NCI-H2227 (cell line): ENCODE measurements at regions not wholly inside any gene's neighbourhood (a gene's known extent, or its start where the extent isn't known, plus 50 kb on each side); places are given as distances from the start of the nearest gene placed in this dataset.
"Not testable (repeated sequence)": the region's sequence is repeated elsewhere in the genome, so short reads cannot be mapped to it uniquely, and the experiment has no call there.

Experiments used
- DNase-seq: peaks from one replicate; lab custom pipeline; 2025; ENCODE audit not compliant: unreplicated experiment; lab: John Stamatoyannopoulos, UW

- DNase-seq, result no peak
Observed at GRCh38 chr4:65265526-65265925, 404.8 kb downstream of the EPHA5 start.

- DNase-seq, result no peak
Observed at GRCh38 chr4:65259296-65259695, 411.0 kb downstream of the EPHA5 start.

- no peak for DNase-seq
Observed at GRCh38 chr4:65250916-65251315, 419.4 kb downstream of the EPHA5 start.

GRCh38 chr4:65249111-65249510, 421.2 kb downstream of the EPHA5 start:
- no peak for DNase-seq

- DNase-seq, result no peak
Observed at GRCh38 chr4:65242156-65242846, 428.0 kb downstream of the EPHA5 start.

GRCh38 chr4:65241257-65241997, 428.9 kb downstream of the EPHA5 start:
- DNase-seq, result no peak

GRCh38 chr4:65234061-65234460, 436.2 kb downstream of the EPHA5 start:
- no peak for DNase-seq

GRCh38 chr4:65227628-65228027, 442.7 kb downstream of the EPHA5 start:
- DNase-seq, result no peak

- no peak for DNase-seq
Observed at GRCh38 chr4:65223601-65224000, 446.7 kb downstream of the EPHA5 start.

- not testable (repeated sequence) for DNase-seq
Observed at GRCh38 chr4:65223074-65223473, 447.2 kb downstream of the EPHA5 start.

GRCh38 chr4:65217179-65217578, 453.1 kb downstream of the EPHA5 start:
- no peak for DNase-seq

- DNase-seq, result no peak
Observed at GRCh38 chr4:65202853-65203236, 467.4 kb downstream of the EPHA5 start.

- no peak for DNase-seq
Observed at GRCh38 chr4:65202165-65202852, 468.0 kb downstream of the EPHA5 start.

- DNase-seq, result no peak
Observed at GRCh38 chr4:65195666-65196065, 474.6 kb downstream of the EPHA5 start.

GRCh38 chr4:65195002-65195401, 475.3 kb downstream of the EPHA5 start:
- DNase-seq, result no peak

GRCh38 chr4:65193985-65194384, 476.3 kb downstream of the EPHA5 start:
- no peak for DNase-seq

GRCh38 chr4:65190780-65191179, 479.5 kb downstream of the EPHA5 start:
- DNase-seq, result no peak

- no peak for DNase-seq
Observed at GRCh38 chr4:65175585-65175984, 494.7 kb downstream of the EPHA5 start.

- DNase-seq, result no peak
Observed at GRCh38 chr4:65170768-65171514, 499.3 kb downstream of the EPHA5 start.

GRCh38 chr4:65167719-65168118, 502.6 kb downstream of the EPHA5 start:
- DNase-seq, result no peak

GRCh38 chr4:65152205-65152604, 518.1 kb downstream of the EPHA5 start:
- DNase-seq, result no peak
